Thymus (tissue), 11 donors: ENCODE measurements at regions not wholly inside any gene's neighbourhood (a gene's known extent, or its start where the extent isn't known, plus 50 kb on each side); places are given as distances from the start of the nearest gene placed in this dataset.

Experiments used
- DNase-seq, 9 donors: peaks; one replicate each; pipeline ENCODE4 v3.0.0-alpha.2; 2013; ENCODE audit warnings: low spot score in 9 of 9, low read depth in 6 of 9, missing footprints in 1 of 9
- H3K27ac ChIP-seq, 2 donors: one replicate each; pipeline ENCODE4 v1.5.1; 2013; ENCODE audit warnings: control low read depth in 1 of 2, low read depth in 1 of 2, low read length in 1 of 2, mild to moderate bottlenecking in 1 of 2, moderate library complexity in 1 of 2
- H3K27me3 ChIP-seq, 2 donors: one replicate each; pipeline ENCODE4 v1.5.1; 2013; ENCODE audit warnings: low read length in 1 of 2; ENCODE audit not compliant: control insufficient read depth in 2 of 2, insufficient read depth in 1 of 2
- H3K36me3 ChIP-seq, 2 donors: one replicate each; pipeline ENCODE4 v1.5.1; 2013; ENCODE audit warnings: low read length in 1 of 2, mild to moderate bottlenecking in 1 of 2, moderate library complexity in 1 of 2; ENCODE audit not compliant: control insufficient read depth in 2 of 2, insufficient read depth in 2 of 2
- H3K4me1 ChIP-seq, 2 donors: one replicate each; pipeline ENCODE4 v1.5.1; 2013; ENCODE audit warnings: low read length in 2 of 2; ENCODE audit not compliant: control insufficient read depth in 2 of 2, insufficient read depth in 2 of 2
- H3K4me3 ChIP-seq, 2 donors: one replicate each; pipeline ENCODE4 v1.5.1; 2013; ENCODE audit warnings: low read length in 2 of 2, control low read depth in 1 of 2, mild to moderate bottlenecking in 1 of 2
- H3K9me3 ChIP-seq, 2 donors: one replicate each; pipeline ENCODE4 v1.5.1; 2013; ENCODE audit warnings: low read length in 1 of 2, mild to moderate bottlenecking in 1 of 2; ENCODE audit not compliant: control insufficient read depth in 2 of 2, insufficient read depth in 1 of 2
- WGBS: extraction: QIAGEN DNeasy Blood & Tissue Kit; methylation state at CpG from one replicate; pipeline ENCODE4 v1.1.7; 2013; 5-methylcytosine and 5-hydroxymethylcytosine counted together
- donor health status: healthy.

DNA sequence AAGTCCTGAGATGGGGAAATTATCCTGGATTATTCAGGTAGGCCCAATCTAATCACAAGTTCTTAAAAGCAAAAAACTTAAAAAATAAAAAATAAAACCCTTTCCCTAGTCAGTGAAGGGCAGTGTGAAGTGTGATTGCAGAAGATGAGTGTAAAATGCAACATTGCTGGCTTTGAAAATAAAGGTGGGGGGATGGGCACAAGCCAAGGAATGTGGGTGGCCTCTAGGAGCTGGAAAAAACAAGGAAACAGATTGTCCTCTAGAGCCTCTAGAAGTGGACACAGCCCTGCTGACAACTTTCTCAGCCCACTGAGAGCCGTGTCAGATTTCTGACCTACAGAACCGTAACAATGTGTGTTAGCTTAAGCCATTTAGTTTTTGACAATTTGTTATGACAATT is 184.3 kb upstream of the HNRNPA3 start:
- WGBS, result 92% methylated on average over 2 of the region's 2 CpGs
- no peak overlapping the region for H3K4me3 ChIP-seq
- DNase-seq, result no peak
- no peak overlapping the region for H3K27ac ChIP-seq
- no peaks in the 10 kb centered on the region for H3K36me3 ChIP-seq
- no peaks in the 10 kb centered on the region for H3K4me1 ChIP-seq
- no peaks in the 10 kb centered on the region for H3K27me3 ChIP-seq
- H3K9me3 ChIP-seq, result no peaks in the 10 kb centered on the region

DNA sequence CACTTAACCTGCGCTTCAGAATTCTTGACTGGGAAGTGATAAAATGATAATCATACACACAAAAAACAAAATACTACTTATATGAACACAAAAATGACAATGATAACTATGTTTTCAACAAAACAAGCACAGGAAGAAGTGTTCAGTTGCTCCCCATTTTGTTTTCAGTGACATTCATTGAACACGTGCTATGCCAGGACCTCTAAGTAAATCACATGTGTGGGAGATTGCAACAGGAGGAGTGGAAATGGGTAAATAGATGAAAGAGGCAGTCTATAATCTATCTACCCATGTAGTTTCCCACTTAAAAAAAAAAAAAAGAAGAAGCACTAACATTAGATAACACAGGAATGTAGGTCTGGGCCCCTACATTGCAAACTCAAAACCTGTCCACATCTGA is 183.5 kb upstream of the HNRNPA3 start:
- H3K4me3 ChIP-seq, result no peak overlapping the region
- H3K9me3 ChIP-seq, result no peaks in the 10 kb centered on the region
- 94% methylated on average over 2 of the region's 2 CpGs for WGBS
- no peaks in the 10 kb centered on the region for H3K4me1 ChIP-seq
- no peaks in the 10 kb centered on the region for H3K36me3 ChIP-seq
- H3K27ac ChIP-seq, result no peak overlapping the region
- no peaks in the 10 kb centered on the region for H3K27me3 ChIP-seq
- no peak for DNase-seq

DNA sequence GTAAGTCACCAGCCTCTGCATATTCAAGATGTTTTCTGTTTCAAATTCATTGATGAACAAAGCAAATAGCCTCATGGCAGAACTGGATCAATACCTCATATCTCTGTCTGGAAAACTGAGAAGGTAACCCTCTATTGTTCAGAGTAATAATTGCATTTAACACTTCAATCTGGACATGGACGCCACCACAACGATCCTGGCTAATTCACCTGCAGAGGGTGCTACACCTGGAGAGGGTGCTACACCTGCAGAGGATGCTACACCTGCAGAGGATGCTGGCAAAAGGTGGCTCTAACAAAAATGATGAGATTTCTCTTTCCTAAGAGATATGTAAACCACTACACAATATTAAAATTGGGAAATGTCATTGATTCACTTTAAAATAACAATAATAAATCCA is 183.1 kb upstream of the HNRNPA3 start:
- Histone ChIP-seq H3K4me1 (no peaks in the 10 kb centered on the region), H3K27ac (no peak overlapping the region), H3K27me3 (no peaks in the 10 kb centered on the region), H3K36me3 (no peaks in the 10 kb centered on the region), H3K9me3 (no peaks in the 10 kb centered on the region), H3K4me3 (no peak overlapping the region)
- no peak for DNase-seq
- 90% methylated on average over 2 of the region's 2 CpGs for WGBS

DNA sequence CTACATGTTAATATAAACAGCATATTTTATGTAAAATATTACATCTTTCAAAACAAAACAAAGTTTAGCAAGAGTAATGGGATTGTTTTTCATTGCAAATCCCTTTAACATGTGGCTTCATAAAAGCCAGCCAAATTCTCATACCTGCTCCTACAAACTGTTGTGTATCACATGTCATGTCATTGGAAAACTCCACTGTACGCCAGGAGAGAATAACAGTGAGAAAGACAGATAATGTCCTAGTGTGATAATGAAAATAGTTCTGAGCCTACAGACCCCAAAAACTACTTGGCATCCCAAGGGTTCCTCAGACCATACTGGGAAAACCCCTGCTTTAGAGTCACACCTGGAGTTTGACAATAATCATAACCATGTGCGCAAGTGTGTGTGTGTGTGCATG is 182.7 kb upstream of the HNRNPA3 start:
- Histone ChIP-seq H3K27me3 (no peaks in the 10 kb centered on the region), H3K9me3 (no peaks in the 10 kb centered on the region), H3K4me3 (no peak overlapping the region), H3K4me1 (no peaks in the 10 kb centered on the region), H3K27ac (no peak overlapping the region), H3K36me3 (no peaks in the 10 kb centered on the region)
- DNase-seq, result no peak
- WGBS, result 93% methylated on average over 2 of the region's 2 CpGs

DNA sequence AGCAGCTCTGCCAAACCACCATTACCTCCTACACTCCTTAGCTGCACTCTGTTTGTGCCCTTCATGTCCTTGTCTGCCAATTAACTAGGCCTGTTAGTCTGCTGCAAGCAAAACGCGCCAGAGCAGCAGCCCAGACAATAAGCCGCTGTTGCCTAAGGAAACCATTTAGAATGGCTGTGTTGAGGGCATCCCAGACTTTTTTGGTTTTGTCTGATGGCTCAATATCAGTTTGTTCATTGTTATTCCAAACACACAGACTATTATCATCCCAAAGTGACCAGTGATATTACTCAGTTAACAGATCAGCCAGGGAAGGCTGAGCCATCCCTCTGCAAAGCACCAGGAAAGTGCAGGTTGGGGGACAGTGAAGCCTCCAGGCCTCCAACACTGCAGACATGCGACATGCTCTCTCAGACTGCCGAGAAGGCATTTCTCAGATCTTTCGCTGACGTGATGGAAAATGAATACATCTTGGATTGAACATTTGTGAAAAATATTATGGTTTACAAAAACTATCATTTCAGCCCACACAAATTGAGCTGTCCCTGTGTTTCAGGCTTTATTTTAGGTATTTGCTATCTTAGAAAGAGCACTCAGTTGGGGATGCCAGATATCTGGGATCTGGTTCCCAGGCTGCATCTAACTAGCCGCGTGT is 182.0 kb upstream of the HNRNPA3 start:
- H3K36me3 ChIP-seq, result no peaks in the 10 kb centered on the region
- 96% methylated on average over 9 of the region's 9 CpGs for WGBS
- no peaks in the 10 kb centered on the region for H3K9me3 ChIP-seq
- H3K27me3 ChIP-seq, result no peaks in the 10 kb centered on the region
- H3K4me3 ChIP-seq, result no peak overlapping the region
- no peaks in the 10 kb centered on the region for H3K4me1 ChIP-seq
- H3K27ac ChIP-seq, result no peak overlapping the region
- no peak for DNase-seq

DNA sequence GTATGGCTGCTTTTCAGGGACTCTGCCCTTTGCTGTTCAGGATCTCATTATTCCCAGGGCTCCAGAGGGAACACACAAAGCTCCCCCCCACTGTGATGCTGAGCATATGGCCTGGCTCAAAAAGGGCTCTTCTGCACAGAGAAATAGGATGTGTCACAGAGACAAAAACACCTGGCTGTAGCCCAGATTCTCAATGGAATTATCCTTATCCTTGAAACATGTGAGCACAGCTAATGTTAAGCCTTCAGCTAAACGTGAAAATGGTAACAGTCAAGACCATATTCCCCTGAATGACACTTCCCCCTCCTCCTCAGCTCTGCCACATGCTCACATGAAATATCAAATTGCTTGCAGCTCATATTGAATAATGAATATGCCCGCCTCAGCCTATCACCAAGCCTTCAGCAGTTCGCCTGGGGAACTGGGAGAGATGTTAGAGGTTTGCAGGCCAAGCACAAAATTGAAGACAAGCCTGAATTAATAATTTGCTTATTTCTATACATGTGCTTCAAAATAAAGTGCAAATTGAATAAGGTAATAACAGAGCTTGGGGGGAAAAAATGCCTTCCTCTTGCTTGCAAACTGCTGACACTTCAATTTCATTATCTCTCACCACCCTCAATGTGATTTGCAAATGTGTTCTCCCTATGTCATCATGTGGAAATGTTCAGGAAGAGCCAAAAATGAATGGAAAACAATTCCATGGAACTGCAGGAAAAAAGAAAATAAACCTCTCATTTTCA is 181.0 kb upstream of the HNRNPA3 start:
- Histone ChIP-seq H3K4me1 (no peaks in the 10 kb centered on the region), H3K27ac (no peak overlapping the region), H3K9me3 (no peaks in the 10 kb centered on the region), H3K36me3 (no peaks in the 10 kb centered on the region), H3K27me3 (no peaks in the 10 kb centered on the region), H3K4me3 (no peak overlapping the region)
- no peak for DNase-seq
- WGBS, result 76% methylated on average over 3 of the region's 3 CpGs

DNA sequence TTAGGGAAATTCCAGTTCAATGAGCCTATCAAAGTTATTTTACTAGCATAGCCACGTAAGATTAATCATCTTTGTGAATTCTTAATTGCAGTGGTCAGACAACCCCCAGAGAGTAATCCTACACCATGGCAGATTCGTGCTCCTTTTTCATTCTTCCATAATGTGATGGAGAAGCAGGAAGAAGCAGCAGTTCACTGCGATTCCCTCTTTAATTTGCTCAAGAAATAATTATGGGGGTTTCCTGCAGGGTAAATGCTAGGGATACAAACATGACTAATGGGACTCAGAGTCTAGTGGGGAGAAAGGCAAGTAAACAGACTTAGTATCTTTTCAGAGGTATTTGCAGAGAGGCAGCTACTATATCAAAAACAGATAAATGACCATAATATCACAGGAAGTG is 175.8 kb upstream of the HNRNPA3 start:
- no peaks in the 10 kb centered on the region for H3K4me1 ChIP-seq
- no peak for DNase-seq
- H3K27ac ChIP-seq, result no peak overlapping the region
- no peak overlapping the region for H3K4me3 ChIP-seq
- no peaks in the 10 kb centered on the region for H3K27me3 ChIP-seq
- 90% methylated on average over 3 of the region's 3 CpGs for WGBS
- no peaks in the 10 kb centered on the region for H3K9me3 ChIP-seq
- H3K36me3 ChIP-seq, result no peaks in the 10 kb centered on the region

DNA sequence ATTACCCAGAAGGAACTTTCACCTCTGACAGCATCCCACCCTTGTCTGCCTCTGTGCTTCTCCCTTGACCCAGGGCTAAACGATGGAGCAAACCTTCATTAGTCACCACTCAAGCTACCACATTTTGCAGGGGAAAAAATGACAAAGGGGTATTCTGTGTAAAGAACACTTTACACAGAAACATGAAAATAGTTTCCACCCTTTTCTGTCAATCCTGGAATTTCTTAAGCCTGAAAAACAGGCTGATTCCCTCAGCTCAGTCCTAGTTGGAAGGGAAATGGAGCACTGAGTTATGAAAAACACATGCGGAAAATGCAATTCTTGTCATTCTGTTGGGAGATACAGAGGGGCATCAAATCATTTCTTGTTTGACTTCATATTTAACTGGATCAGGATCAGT is 175.0 kb upstream of the HNRNPA3 start:
- Histone ChIP-seq H3K27ac (no peak overlapping the region), H3K4me1 (no peaks in the 10 kb centered on the region), H3K27me3 (no peaks in the 10 kb centered on the region), H3K36me3 (no peaks in the 10 kb centered on the region), H3K9me3 (no peaks in the 10 kb centered on the region), H3K4me3 (no peak overlapping the region)
- no peak for DNase-seq
- WGBS, result 95% methylated on average over 2 of the region's 2 CpGs

DNA sequence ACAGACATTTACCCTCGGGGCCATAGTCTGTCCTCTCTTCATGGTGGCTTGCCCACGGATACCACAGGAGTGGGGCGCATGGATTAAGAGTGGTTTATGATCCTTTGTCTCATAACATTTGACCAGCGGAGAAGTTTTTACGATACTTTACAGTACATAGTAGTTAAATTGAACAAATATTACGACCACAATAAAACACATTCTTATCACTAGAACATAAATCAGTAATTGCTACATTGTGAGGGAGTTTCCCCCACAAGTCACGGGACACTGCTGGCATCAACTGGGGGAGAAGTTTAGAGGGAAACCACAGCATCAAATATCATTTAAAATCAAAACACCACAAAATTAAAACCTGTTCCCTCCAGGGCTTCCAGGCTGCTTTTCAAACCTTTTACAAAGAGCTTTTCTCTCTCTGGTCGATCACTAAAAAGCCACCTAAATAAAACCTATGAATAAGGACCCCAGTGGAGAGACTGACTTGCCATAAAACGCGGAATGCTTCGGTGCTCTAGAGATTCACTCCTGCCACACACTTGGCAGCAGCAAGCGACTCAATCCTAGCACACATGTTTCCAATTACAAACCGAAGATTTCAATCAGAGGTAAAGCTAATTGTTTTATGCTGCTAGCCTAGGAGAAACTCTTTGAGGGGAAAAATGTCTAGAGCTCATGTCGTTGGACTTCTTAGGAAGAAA is 173.7 kb upstream of the HNRNPA3 start:
- DNase-seq, result no peak
- Histone ChIP-seq H3K4me1 (no peaks in the 10 kb centered on the region), H3K9me3 (no peaks in the 10 kb centered on the region), H3K4me3 (no peak overlapping the region), H3K27me3 (no peaks in the 10 kb centered on the region), H3K36me3 (no peaks in the 10 kb centered on the region), H3K27ac (no peak overlapping the region)
- WGBS, result 89% methylated on average over 14 of the region's 14 CpGs
